ENCODE measurements at regions not wholly inside any gene's neighbourhood (a gene's known extent, or its start where the extent isn't known, plus 50 kb on each side); places are given as distances from the start of the nearest gene placed in this dataset.

DNA sequence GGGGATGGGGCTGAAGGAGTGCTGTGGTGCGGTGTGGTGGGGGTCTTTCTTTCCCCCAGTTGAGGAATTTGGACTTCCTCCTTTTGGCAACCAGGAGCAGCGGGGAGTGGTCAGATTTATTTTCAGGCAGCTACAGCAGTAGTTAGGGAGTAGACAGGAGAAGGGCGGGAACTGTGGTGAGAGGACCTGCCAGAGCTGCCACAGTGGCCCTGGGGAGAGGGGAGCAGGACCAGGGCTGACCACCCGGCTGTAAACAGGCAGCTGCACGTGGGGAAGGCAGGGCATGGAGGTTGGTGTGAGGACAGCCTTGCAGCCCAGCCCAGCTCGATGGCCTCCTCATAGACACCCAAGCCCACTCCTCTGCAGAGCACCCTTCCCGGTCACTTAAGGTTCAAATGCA, 197.2 kb downstream of the GLI2 start:
- H3K4me1 ChIP-seq (ENCODE audit: control insufficient read depth in 2 of 2, insufficient read depth in 2 of 2, low read length in 2 of 2): no peaks in the 10 kb centered on the region
- ChIA-PET CTCF (no interaction called here), POLR2A (no interaction called here)
- Mint-ChIP-seq H3K9me3 (peaks cover 0 to 4% (median 0%) of the 10 kb centered on the region in 11 donors), H3K27ac (no peak overlapping the region), H3K27me3 (peaks cover 0 to 6% (median 0%) of the 10 kb centered on the region in 5 donors), H3K36me3 (no peaks in the 10 kb centered on the region), H3K4me3 (no peak overlapping the region), H3K4me1 (no peaks in the 10 kb centered on the region)
- DNase-seq (no peak), ATAC-seq (no peak)
- no peak overlapping the region for H3K4me3 ChIP-seq (ENCODE audit: low read length)
- intact Hi-C loops (cut with micrococcal nuclease): no loop called here
- no peaks in the 10 kb centered on the region for H3K36me3 ChIP-seq (ENCODE audit: control insufficient read depth in 2 of 3, insufficient read depth in 3 of 3, low read length in 3 of 3)
- H3K9me3 ChIP-seq (ENCODE audit: control insufficient read depth in 2 of 3, low read length in 3 of 3): no peaks in the 10 kb centered on the region
- no peaks in the 10 kb centered on the region for H3K27me3 ChIP-seq (ENCODE audit: control insufficient read depth in 2 of 2, insufficient read depth in 2 of 2, low read length in 2 of 2)
- no peak overlapping the region for H3K27ac ChIP-seq (ENCODE audit: low read depth, low read length)

DNA sequence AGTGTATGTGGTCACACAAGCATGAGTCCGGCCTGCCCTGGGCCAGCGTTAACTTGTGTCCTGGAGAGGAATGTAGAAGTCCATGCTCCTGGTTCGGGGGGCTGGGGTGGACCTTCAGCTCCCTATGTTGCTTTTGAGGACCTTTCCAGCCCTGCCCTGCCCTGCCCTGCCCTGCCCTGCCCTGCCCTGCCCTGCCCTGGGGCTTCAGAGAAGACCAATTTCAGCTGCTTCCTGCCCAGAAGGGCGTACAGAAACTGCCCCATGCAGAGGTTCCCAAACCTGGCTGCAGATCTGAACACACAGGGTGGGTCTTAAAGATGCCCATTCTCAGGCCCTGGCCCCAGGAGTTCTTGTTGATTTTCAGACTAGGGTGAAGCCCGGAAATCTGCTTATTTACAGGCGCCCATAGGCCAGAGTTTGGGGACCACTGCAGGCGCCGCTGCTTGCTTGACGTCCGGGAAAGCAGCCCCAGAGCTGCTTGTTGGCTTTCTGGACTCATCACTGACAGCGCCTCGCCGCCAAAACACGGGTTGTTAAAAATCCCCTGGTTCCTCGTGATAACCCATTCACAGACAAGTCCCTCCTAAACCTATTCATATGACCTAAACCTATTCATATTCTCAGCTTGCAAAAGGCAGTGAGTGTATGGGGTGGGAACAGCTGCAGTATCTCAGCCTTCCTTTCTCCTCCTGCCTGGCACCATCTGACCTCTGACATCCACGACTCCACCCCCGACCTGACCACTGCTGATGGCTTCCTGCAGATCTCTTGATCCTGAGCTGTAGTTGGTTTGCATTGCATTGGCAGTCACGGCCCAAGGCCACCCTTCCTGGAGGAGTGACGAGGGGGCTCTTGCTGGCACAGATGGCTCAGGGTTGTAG, 198.3 kb downstream of the GLI2 start:
- Mint-ChIP-seq H3K27me3 (peaks cover 0 to 6% (median 0%) of the 10 kb centered on the region in 5 donors), H3K4me3 (no peak overlapping the region), H3K36me3 (no peaks in the 10 kb centered on the region), H3K4me1 (no peaks in the 10 kb centered on the region), H3K27ac (no peak overlapping the region), H3K9me3 (peaks cover 0 to 4% (median 0%) of the 10 kb centered on the region in 11 donors)
- no peaks in the 10 kb centered on the region for H3K4me1 ChIP-seq (ENCODE audit: control insufficient read depth in 2 of 2, insufficient read depth in 2 of 2, low read length in 2 of 2)
- ChIA-PET POLR2A (no interaction called here), CTCF (no interaction called here)
- ATAC-seq (no peak), DNase-seq (no peak)
- H3K27me3 ChIP-seq (ENCODE audit: control insufficient read depth in 2 of 2, insufficient read depth in 2 of 2, low read length in 2 of 2): no peaks in the 10 kb centered on the region
- intact Hi-C loops (cut with micrococcal nuclease): no loop called here
- H3K9me3 ChIP-seq (ENCODE audit: control insufficient read depth in 2 of 3, low read length in 3 of 3): no peaks in the 10 kb centered on the region
- no peaks in the 10 kb centered on the region for H3K36me3 ChIP-seq (ENCODE audit: control insufficient read depth in 2 of 3, insufficient read depth in 3 of 3, low read length in 3 of 3)
- no peak overlapping the region for H3K4me3 ChIP-seq (ENCODE audit: low read length)
- H3K27ac ChIP-seq (ENCODE audit: low read depth, low read length): no peak overlapping the region

DNA sequence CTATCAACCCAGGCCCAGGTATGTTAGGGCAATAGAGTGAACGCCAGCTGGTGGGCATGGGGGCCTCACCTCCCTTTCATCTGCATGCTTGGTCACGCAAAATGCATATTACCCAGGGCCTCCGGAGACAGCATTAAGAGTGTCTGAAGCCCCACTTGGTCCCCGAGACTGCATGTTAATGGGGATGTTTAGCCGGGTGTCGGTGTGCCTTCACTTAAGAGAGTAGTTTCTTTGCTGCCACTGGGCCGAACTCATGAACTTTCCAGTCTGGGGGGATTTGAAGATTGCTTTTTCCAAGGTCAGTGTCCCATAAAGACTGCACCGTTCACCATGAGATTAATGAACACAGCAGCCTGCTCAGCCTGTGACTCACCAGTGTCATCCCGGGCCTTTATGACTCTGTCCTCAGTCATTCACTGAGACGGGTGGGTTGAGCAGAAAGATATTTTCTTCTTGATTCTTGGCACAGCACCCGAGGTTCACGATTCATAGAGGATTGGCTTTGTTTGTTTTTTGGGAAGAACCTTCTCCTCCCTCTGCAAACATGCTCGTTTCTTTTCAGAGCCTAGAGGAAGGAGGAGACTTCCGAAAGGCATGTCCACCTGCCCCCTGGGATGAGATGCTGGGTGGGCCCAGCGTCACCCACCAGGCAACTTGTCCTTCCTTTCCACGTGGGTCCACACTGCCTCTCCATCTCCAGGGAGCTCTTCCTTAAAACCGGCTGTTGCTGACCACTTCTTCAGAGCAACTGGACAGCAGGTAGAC, 199.1 kb downstream of the GLI2 start:
- H3K9me3 Mint-ChIP-seq: peaks cover 0 to 4% (median 0%) of the 10 kb centered on the region in 11 donors
- peaks cover 0 to 6% (median 0%) of the 10 kb centered on the region in 5 donors for H3K27me3 Mint-ChIP-seq
- CTCF ChIA-PET: no interaction called here
- H3K4me1 ChIP-seq (ENCODE audit: control insufficient read depth in 2 of 2, insufficient read depth in 2 of 2, low read length in 2 of 2): no peaks in the 10 kb centered on the region
- H3K36me3 ChIP-seq (ENCODE audit: control insufficient read depth in 2 of 3, insufficient read depth in 3 of 3, low read length in 3 of 3): no peaks in the 10 kb centered on the region
- H3K4me3 Mint-ChIP-seq: no peak overlapping the region
- H3K9me3 ChIP-seq (ENCODE audit: control insufficient read depth in 2 of 3, low read length in 3 of 3): no peaks in the 10 kb centered on the region
- no peaks in the 10 kb centered on the region for H3K4me1 Mint-ChIP-seq
- no peak overlapping the region for H3K27ac ChIP-seq (ENCODE audit: low read depth, low read length)
- H3K36me3 Mint-ChIP-seq: no peaks in the 10 kb centered on the region
- intact Hi-C loops (cut with micrococcal nuclease): no loop called here
- POLR2A ChIA-PET: no interaction called here
- no peak overlapping the region for H3K4me3 ChIP-seq (ENCODE audit: low read length)
- ATAC-seq (no peak), DNase-seq (no peak)
- no peak overlapping the region for H3K27ac Mint-ChIP-seq
- no peaks in the 10 kb centered on the region for H3K27me3 ChIP-seq (ENCODE audit: control insufficient read depth in 2 of 2, insufficient read depth in 2 of 2, low read length in 2 of 2)

- peaks cover 0 to 6% (median 0%) of the 10 kb centered on the region in 5 donors for H3K27me3 Mint-ChIP-seq
- ChIA-PET CTCF (no interaction called here), POLR2A (no interaction called here)
- Histone ChIP-seq H3K4me1 (ENCODE audit: control insufficient read depth in 2 of 2, insufficient read depth in 2 of 2, low read length in 2 of 2) (no peaks in the 10 kb centered on the region), H3K27me3 (ENCODE audit: control insufficient read depth in 2 of 2, insufficient read depth in 2 of 2, low read length in 2 of 2) (no peaks in the 10 kb centered on the region), H3K9me3 (ENCODE audit: control insufficient read depth in 2 of 3, low read length in 3 of 3) (no peaks in the 10 kb centered on the region), H3K4me3 (ENCODE audit: low read length) (no peak overlapping the region), H3K36me3 (ENCODE audit: control insufficient read depth in 2 of 3, insufficient read depth in 3 of 3, low read length in 3 of 3) (no peaks in the 10 kb centered on the region), H3K27ac (ENCODE audit: low read depth, low read length) (no peak overlapping the region)
- no peak for DNase-seq
- no peak for ATAC-seq
- H3K27ac Mint-ChIP-seq: no peak overlapping the region
- no peaks in the 10 kb centered on the region for H3K4me1 Mint-ChIP-seq
- intact Hi-C loops (cut with micrococcal nuclease): no loop called here
- H3K4me3 Mint-ChIP-seq: no peak overlapping the region
- H3K9me3 Mint-ChIP-seq: peaks cover 0 to 4% (median 0%) of the 10 kb centered on the region in 11 donors
- H3K36me3 Mint-ChIP-seq: no peaks in the 10 kb centered on the region
These were observed 200.0 kb downstream of the GLI2 start for GRCh38 chr2:120935339-120936313.

DNA sequence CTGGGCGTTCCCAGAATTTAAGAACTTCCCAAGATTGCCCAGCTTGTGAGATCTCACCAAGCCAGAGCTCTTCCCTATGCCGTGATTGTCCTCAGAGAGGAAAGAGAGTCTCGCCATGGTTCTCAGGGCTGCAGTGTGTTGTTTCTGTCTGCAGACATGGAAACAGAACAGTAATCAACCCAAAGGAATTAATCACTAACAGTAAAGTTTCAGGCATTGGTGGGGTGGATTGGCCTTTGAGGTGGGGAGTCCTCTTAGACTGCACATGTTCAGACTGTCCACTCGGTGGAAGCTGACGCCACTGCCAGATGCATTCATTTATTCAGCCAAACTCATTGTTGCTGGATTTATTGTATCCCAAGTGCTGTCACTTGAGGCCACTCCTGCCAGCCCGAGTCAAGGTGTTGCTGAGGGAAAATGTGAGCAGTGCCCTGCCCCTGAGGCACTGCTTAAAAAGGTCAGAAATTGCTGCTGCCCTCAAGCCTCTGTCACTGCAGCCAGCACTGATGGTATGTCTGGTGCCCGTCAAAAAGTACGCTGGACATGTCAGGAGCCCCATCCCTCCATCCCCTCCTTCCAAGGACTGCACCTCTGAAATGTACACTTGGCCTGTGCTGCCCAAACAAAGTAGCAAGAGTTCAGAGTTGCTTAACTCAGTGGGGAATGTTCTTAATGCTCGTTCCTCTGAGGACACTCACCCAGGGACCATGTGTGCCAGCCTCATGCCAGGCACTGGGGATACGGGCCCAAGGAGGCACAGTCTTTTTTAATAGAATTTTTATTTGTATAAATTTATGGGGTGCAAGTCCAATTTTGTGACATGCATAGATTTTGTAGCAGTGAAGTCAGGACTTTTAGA, 201.0 kb downstream of the GLI2 start:
- Histone ChIP-seq H3K4me1 (ENCODE audit: control insufficient read depth in 2 of 2, insufficient read depth in 2 of 2, low read length in 2 of 2) (no peaks in the 10 kb centered on the region), H3K36me3 (ENCODE audit: control insufficient read depth in 2 of 3, insufficient read depth in 3 of 3, low read length in 3 of 3) (no peaks in the 10 kb centered on the region), H3K4me3 (ENCODE audit: low read length) (no peak overlapping the region), H3K27ac (ENCODE audit: low read depth, low read length) (no peak overlapping the region), H3K27me3 (ENCODE audit: control insufficient read depth in 2 of 2, insufficient read depth in 2 of 2, low read length in 2 of 2) (no peaks in the 10 kb centered on the region), H3K9me3 (ENCODE audit: control insufficient read depth in 2 of 3, low read length in 3 of 3) (no peaks in the 10 kb centered on the region)
- H3K27me3 Mint-ChIP-seq: peaks cover 0 to 6% (median 0%) of the 10 kb centered on the region in 5 donors
- intact Hi-C loops (cut with micrococcal nuclease): no loop called here
- no peaks in the 10 kb centered on the region for H3K4me1 Mint-ChIP-seq
- ATAC-seq (no peak), DNase-seq (no peak)
- H3K4me3 Mint-ChIP-seq: no peak overlapping the region
- no peak overlapping the region for H3K27ac Mint-ChIP-seq
- H3K9me3 Mint-ChIP-seq: peaks cover 0 to 3% (median 0%) of the 10 kb centered on the region in 11 donors
- POLR2A ChIA-PET: no interaction called here
- CTCF ChIA-PET: no interaction called here
- no peaks in the 10 kb centered on the region for H3K36me3 Mint-ChIP-seq

DNA sequence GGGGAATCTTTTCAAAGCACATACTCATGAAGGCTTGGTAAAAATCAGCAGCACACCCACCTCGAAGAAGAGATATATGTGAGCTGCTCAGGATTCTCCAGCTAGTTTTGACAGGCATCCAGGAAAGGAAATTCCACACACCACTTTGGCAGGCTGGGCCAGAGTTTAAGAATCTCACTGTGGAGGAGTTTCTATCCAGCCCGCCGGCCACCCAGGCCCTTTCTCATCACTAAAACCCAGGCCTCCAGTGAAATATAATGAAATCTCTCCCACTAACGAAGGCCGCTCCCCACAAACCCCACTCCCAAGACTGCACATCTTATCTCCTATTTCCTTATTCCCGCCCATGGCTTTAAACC, 202.0 kb downstream of the GLI2 start:
- no peaks in the 10 kb centered on the region for H3K36me3 Mint-ChIP-seq
- H3K9me3 ChIP-seq (ENCODE audit: control insufficient read depth in 2 of 3, low read length in 3 of 3): no peaks in the 10 kb centered on the region
- H3K27ac ChIP-seq (ENCODE audit: low read depth, low read length): no peak overlapping the region
- H3K27me3 ChIP-seq (ENCODE audit: control insufficient read depth in 2 of 2, insufficient read depth in 2 of 2, low read length in 2 of 2): no peaks in the 10 kb centered on the region
- CTCF ChIA-PET: no interaction called here
- H3K4me3 ChIP-seq (ENCODE audit: low read length): no peak overlapping the region
- no peaks in the 10 kb centered on the region for H3K36me3 ChIP-seq (ENCODE audit: control insufficient read depth in 2 of 3, insufficient read depth in 3 of 3, low read length in 3 of 3)
- no peak for DNase-seq
- POLR2A ChIA-PET: no interaction called here
- no peak overlapping the region for H3K4me3 Mint-ChIP-seq
- peaks cover 0 to 6% (median 0%) of the 10 kb centered on the region in 5 donors for H3K27me3 Mint-ChIP-seq
- no peaks in the 10 kb centered on the region for H3K4me1 Mint-ChIP-seq
- peaks cover 0 to 2% (median 0%) of the 10 kb centered on the region in 11 donors for H3K9me3 Mint-ChIP-seq
- no peak overlapping the region for H3K27ac Mint-ChIP-seq
- ATAC-seq: no peak
- intact Hi-C loops (cut with micrococcal nuclease): no loop called here
- H3K4me1 ChIP-seq (ENCODE audit: control insufficient read depth in 2 of 2, insufficient read depth in 2 of 2, low read length in 2 of 2): no peaks in the 10 kb centered on the region

All from naive thymus-derived CD4-positive, alpha-beta T cell (primary cell).